ENCODE measurements at regions not wholly inside any gene's neighbourhood (a gene's known extent, or its start where the extent isn't known, plus 50 kb on each side); places are given as distances from the start of the nearest gene placed in this dataset.

GRCh38 chr12:108053512-108053911 is 75.6 kb upstream of the WSCD2 start:
- H3K27ac Mint-ChIP-seq = no peak overlapping the region
- no peak overlapping the region for H3K9ac ChIP-seq (ENCODE audit: low read length)
- 90% methylated on average over 2 of the region's 3 CpGs for WGBS (ENCODE audit: insufficient coverage)
- ChIA-PET POLR2A (no interaction called here), CTCF (no interaction called here)
- TF ChIP-seq CTCF (IDR thresholded peaks at IDR 0.05) (no peak), EZH2 (IDR thresholded peaks at IDR 0.05; ENCODE audit: borderline replicate concordance, insufficient read depth, low read depth, low read length, poor library complexity, severe bottlenecking) (no peak)
- no peak overlapping the region for H2AFZ ChIP-seq (ENCODE audit: insufficient read depth, low read depth, low read length, poor library complexity, severe bottlenecking)
- ATAC-seq (ENCODE audit: low read depth) (no peak), DNase-seq (no peak)
- H3K27me3 Mint-ChIP-seq = peaks cover 39% of the 10 kb centered on the region
- no peaks in the 10 kb centered on the region for H3K79me2 ChIP-seq (ENCODE audit: control insufficient read depth, insufficient read depth, low read length)
- no peak overlapping the region for H3K4me2 ChIP-seq (replicated peaks; ENCODE audit: low read depth, low read length, poor library complexity, severe bottlenecking)
- H4K20me1 ChIP-seq (ENCODE audit: control insufficient read depth, insufficient read depth, low read length, poor library complexity, severe bottlenecking) = no peaks in the 10 kb centered on the region
- no peak overlapping the region for H3K4me3 Mint-ChIP-seq
- no peak overlapping the region for H3K27ac ChIP-seq (ENCODE audit: low read length in 2 of 2)
- H3K9me3 ChIP-seq (ENCODE audit: control extremely low read depth in 1 of 3, control insufficient read depth in 2 of 3, insufficient read depth in 1 of 3, low read length in 2 of 3) = no peaks in the 10 kb centered on the region
- no peak overlapping the region for H3K4me3 ChIP-seq (ENCODE audit: control extremely low read depth in 1 of 5, extremely low read depth in 1 of 5, insufficient read depth in 1 of 5, low read depth in 2 of 5, low read length in 4 of 5)
- intact Hi-C loops (cut with micrococcal nuclease) = no loop called here
- no peaks in the 10 kb centered on the region for H3K36me3 ChIP-seq (replicated peaks in 1 of 2; ENCODE audit: control extremely low read depth in 1 of 2, control insufficient read depth in 1 of 2, extremely low read depth in 1 of 2, insufficient read depth in 2 of 2, low read length in 1 of 2)
- H3K4me1 Mint-ChIP-seq = no peaks in the 10 kb centered on the region
- no peaks in the 10 kb centered on the region for H3K9me3 Mint-ChIP-seq (ENCODE audit: insufficient read depth)
- H3K4me1 ChIP-seq (ENCODE audit: control insufficient read depth in 2 of 2, insufficient read depth in 2 of 2, low read length in 2 of 2) = no peaks in the 10 kb centered on the region
- peaks cover 0 to 23% (median 5%) of the 10 kb centered on the region in 4 experiments for H3K27me3 ChIP-seq (replicated peaks in 1 of 4; ENCODE audit: control extremely low read depth in 1 of 4, control insufficient read depth in 3 of 4, insufficient read depth in 4 of 4, low read length in 3 of 4)

GRCh38 chr12:108054496-108054895 is 74.6 kb upstream of the WSCD2 start:
- Histone ChIP-seq H3K79me2 (ENCODE audit: control insufficient read depth, insufficient read depth, low read length) (no peaks in the 10 kb centered on the region), H2AFZ (ENCODE audit: insufficient read depth, low read depth, low read length, poor library complexity, severe bottlenecking) (no peak overlapping the region), H3K4me3 (ENCODE audit: control extremely low read depth in 1 of 5, extremely low read depth in 1 of 5, insufficient read depth in 1 of 5, low read depth in 2 of 5, low read length in 4 of 5) (no peak overlapping the region), H4K20me1 (ENCODE audit: control insufficient read depth, insufficient read depth, low read length, poor library complexity, severe bottlenecking) (no peaks in the 10 kb centered on the region), H3K36me3 (replicated peaks in 1 of 2; ENCODE audit: control extremely low read depth in 1 of 2, control insufficient read depth in 1 of 2, extremely low read depth in 1 of 2, insufficient read depth in 2 of 2, low read length in 1 of 2) (no peaks in the 10 kb centered on the region), H3K4me2 (replicated peaks; ENCODE audit: low read depth, low read length, poor library complexity, severe bottlenecking) (no peak overlapping the region), H3K9me3 (ENCODE audit: control extremely low read depth in 1 of 3, control insufficient read depth in 2 of 3, insufficient read depth in 1 of 3, low read length in 2 of 3) (no peaks in the 10 kb centered on the region), H3K27ac (ENCODE audit: low read length in 2 of 2) (no peak overlapping the region), H3K9ac (ENCODE audit: low read length) (no peak overlapping the region), H3K27me3 (replicated peaks in 1 of 4; ENCODE audit: control extremely low read depth in 1 of 4, control insufficient read depth in 3 of 4, insufficient read depth in 4 of 4, low read length in 3 of 4) (peaks cover 0 to 21% (median 5%) of the 10 kb centered on the region in 4 experiments), H3K4me1 (ENCODE audit: control insufficient read depth in 2 of 2, insufficient read depth in 2 of 2, low read length in 2 of 2) (no peaks in the 10 kb centered on the region)
- no peak for DNase-seq
- Mint-ChIP-seq H3K4me1 (no peaks in the 10 kb centered on the region), H3K4me3 (no peak overlapping the region), H3K27me3 (peaks cover 43% of the 10 kb centered on the region), H3K9me3 (ENCODE audit: insufficient read depth) (no peaks in the 10 kb centered on the region), H3K27ac (no peak overlapping the region)
- no peak for TF ChIP-seq CTCF (IDR thresholded peaks at IDR 0.05)
- TF ChIP-seq EZH2 (IDR thresholded peaks at IDR 0.05; ENCODE audit: borderline replicate concordance, insufficient read depth, low read depth, low read length, poor library complexity, severe bottlenecking) = no peak
- ChIA-PET CTCF (interaction anchor here (1.4 kb wide), 1 partner anchor 379 kb away, joined by 4 read pairs; no protein-coding TSS in a partner anchor), POLR2A (no interaction called here)
- no CpG with 5 or more reads among the region's 2 CpGs for WGBS (ENCODE audit: insufficient coverage)
- ATAC-seq (ENCODE audit: low read depth) = no peak
- intact Hi-C loops (cut with micrococcal nuclease) = no loop called here
